ENCODE measurements at regions not wholly inside any gene's neighbourhood (a gene's known extent, or its start where the extent isn't known, plus 50 kb on each side); places are given as distances from the start of the nearest gene placed in this dataset.

DNA sequence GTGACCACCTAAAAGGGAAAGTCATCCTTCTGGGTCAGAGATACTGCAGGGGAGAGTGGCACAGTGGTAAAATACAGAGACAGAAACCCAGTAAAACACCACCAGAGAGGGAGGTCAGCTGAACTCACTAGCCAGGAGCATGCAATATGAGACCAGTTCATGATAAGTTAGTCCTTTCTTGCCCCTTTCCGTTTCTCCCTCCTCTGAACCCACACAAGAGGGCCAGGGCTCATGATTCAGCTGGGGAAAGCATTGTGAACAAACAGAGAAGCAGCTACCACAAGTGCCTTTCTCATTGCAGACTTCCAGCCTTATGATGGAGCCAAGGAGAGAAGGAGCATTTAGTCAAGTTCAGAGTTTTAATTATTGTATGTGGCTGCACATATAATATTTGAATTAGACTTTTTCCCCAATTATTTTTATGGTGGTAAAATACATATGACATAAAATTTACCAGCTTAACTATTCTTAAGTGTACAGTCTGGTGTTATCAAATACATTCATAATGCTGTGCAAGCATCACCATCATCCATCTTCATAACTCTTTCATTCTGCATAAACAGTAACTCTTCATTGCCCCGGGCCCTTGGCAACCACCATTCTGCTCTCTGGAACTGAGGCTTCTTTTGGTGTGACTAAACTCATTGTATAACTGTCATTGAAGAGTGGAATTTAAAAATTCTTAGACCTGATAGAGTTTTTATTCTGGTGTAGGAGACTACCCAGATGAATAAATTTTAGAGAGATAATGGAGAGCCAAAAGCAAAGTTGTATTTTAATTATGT, 114.6 kb downstream of the DDIT4L start:
- H3K27me3 Mint-ChIP-seq (ENCODE audit: low read depth), result no peaks in the 10 kb centered on the region
- no peaks in the 10 kb centered on the region for H3K36me3 Mint-ChIP-seq (ENCODE audit: low read depth)
- H3K27ac Mint-ChIP-seq, result no peak overlapping the region
- H3K4me3 Mint-ChIP-seq, result no peak overlapping the region
- H3K4me1 Mint-ChIP-seq (ENCODE audit: low read depth), result peaks cover 8% of the 10 kb centered on the region
- no peak for DNase-seq (ENCODE audit: low spot score)
- H3K9me3 Mint-ChIP-seq, result peaks cover 5% of the 10 kb centered on the region

DNA sequence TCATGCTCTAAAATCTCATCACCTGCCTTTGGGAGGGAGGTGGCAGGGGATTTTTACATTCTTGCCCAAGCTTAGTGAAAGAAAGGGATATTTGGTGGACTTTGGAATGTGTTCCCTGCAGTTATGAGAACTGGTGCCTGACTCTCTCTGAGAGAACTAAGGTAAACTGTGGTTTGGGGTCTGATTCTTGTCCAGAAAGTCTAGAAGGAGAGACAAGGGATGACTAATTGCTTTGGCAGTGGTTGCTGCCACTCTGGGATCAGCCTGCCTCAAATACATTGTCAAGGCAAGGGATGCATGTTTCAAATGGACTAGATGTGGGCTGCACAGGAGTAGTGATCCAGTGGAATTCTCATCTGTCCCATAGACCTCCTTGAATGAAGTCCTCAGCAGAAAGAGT, 115.2 kb downstream of the DDIT4L start:
- DNase-seq (ENCODE audit: low spot score), result no peak
- Mint-ChIP-seq H3K4me3 (no peak overlapping the region), H3K27ac (no peak overlapping the region), H3K27me3 (ENCODE audit: low read depth) (peaks cover 3% of the 10 kb centered on the region), H3K36me3 (ENCODE audit: low read depth) (no peaks in the 10 kb centered on the region), H3K9me3 (peaks cover 5% of the 10 kb centered on the region), H3K4me1 (ENCODE audit: low read depth) (peaks cover 8% of the 10 kb centered on the region)

DNA sequence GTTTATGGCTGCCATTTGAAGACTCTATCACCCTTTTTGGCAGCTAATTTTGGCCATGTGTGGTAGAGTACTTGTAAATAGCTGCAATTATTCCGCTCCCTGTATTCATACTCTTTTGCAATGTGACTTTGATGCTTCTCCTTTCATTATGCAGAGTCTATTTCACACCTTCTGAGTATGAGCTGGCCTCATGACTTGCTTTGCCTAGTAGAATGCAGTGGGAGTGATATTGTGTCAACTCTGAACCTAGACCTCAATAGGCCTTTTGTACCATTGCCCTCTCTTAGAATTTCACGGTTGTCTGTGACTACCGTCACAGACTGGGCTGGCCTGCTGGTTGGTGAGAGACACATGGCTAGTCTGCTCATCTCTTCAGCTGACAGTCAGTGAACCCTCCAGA, 118.8 kb downstream of the DDIT4L start:
- H3K9me3 Mint-ChIP-seq, result no peaks in the 10 kb centered on the region
- DNase-seq (ENCODE audit: low spot score), result no peak
- no peaks in the 10 kb centered on the region for H3K4me1 Mint-ChIP-seq (ENCODE audit: low read depth)
- H3K27ac Mint-ChIP-seq, result no peak overlapping the region
- H3K4me3 Mint-ChIP-seq, result no peak overlapping the region
- peaks cover 7% of the 10 kb centered on the region for H3K27me3 Mint-ChIP-seq (ENCODE audit: low read depth)
- no peaks in the 10 kb centered on the region for H3K36me3 Mint-ChIP-seq (ENCODE audit: low read depth)

DNA sequence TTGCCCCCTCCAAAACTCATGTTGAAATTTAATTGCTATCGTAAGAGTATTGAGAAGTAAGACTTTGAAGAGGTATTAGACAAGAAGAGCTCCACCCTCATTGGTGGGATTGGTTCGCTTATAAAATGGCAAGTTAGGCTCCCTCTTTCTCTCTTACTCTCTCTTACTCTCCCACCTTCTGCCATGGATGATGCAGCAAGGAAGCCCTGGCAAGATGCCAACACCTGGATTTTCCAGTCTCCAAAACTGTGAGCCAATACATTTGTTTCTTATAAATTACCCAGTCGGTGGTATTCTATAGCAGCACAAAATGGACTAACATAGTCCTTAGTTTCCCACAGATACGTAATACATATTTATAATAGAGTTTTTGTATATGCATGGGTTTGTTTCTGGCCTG, 119.4 kb downstream of the DDIT4L start:
- Mint-ChIP-seq H3K4me1 (ENCODE audit: low read depth) (no peaks in the 10 kb centered on the region), H3K4me3 (no peak overlapping the region)

GRCh38 chr4:100069207-100069606, 119.1 kb upstream of the H2AZ1 start:
- peaks cover 11% of the 10 kb centered on the region for H3K27me3 Mint-ChIP-seq (ENCODE audit: low read depth)

More for the DNA sequence above, 119.4 kb downstream of the DDIT4L start:
- Mint-ChIP-seq H3K9me3 (no peaks in the 10 kb centered on the region), H3K27me3 (ENCODE audit: low read depth) (peaks cover 7% of the 10 kb centered on the region), H3K27ac (no peak overlapping the region), H3K36me3 (ENCODE audit: low read depth) (no peaks in the 10 kb centered on the region)
- no peak for DNase-seq (ENCODE audit: low spot score)

GRCh38 chr4:100067255-100067654, 117.2 kb upstream of the H2AZ1 start:
- Mint-ChIP-seq H3K36me3 (ENCODE audit: low read depth) (no peaks in the 10 kb centered on the region), H3K4me3 (no peak overlapping the region), H3K27ac (no peak overlapping the region), H3K9me3 (no peaks in the 10 kb centered on the region), H3K27me3 (ENCODE audit: low read depth) (peaks cover 11% of the 10 kb centered on the region), H3K4me1 (ENCODE audit: low read depth) (peaks cover 3% of the 10 kb centered on the region)
- no peak for DNase-seq (ENCODE audit: low spot score)

More at GRCh38 chr4:100069207-100069606, 119.1 kb upstream of the H2AZ1 start:
- DNase-seq (ENCODE audit: low spot score), result no peak
- H3K27ac Mint-ChIP-seq, result no peak overlapping the region
- no peak overlapping the region for H3K4me3 Mint-ChIP-seq
- no peaks in the 10 kb centered on the region for H3K4me1 Mint-ChIP-seq (ENCODE audit: low read depth)
- no peaks in the 10 kb centered on the region for H3K9me3 Mint-ChIP-seq
- H3K36me3 Mint-ChIP-seq (ENCODE audit: low read depth), result no peaks in the 10 kb centered on the region

GRCh38 chr4:100063355-100063754, 113.3 kb upstream of the H2AZ1 start:
- DNase-seq (ENCODE audit: low spot score), result no peak
- Mint-ChIP-seq H3K4me3 (no peak overlapping the region), H3K27me3 (ENCODE audit: low read depth) (peaks cover 8% of the 10 kb centered on the region), H3K9me3 (no peaks in the 10 kb centered on the region), H3K4me1 (ENCODE audit: low read depth) (peaks cover 3% of the 10 kb centered on the region), H3K27ac (no peak overlapping the region), H3K36me3 (ENCODE audit: low read depth) (no peaks in the 10 kb centered on the region)

DNA sequence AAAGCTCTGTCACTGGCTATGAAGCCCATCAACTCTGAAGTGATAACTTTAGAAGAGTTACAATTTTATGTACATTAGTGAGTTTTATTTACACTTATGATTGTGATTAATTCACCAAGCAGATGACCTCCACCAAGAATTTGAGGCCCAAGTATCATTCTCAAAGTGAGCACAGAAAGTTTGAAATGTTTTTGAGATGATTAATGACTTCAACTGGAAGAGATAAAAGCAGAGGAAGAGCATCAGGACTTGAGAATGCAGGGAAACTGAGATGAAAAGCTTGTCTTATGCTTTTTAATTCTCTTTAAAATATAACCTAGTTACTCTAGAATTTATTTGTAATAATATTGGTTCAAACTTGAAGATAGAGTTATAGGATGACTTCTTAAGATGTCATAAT, 112.8 kb upstream of the H2AZ1 start:
- peaks cover 8% of the 10 kb centered on the region for H3K27me3 Mint-ChIP-seq (ENCODE audit: low read depth)
- no peak overlapping the region for H3K4me3 Mint-ChIP-seq
- no peak overlapping the region for H3K27ac Mint-ChIP-seq
- H3K36me3 Mint-ChIP-seq (ENCODE audit: low read depth), result no peaks in the 10 kb centered on the region
- no peak for DNase-seq (ENCODE audit: low spot score)
- peaks cover 3% of the 10 kb centered on the region for H3K4me1 Mint-ChIP-seq (ENCODE audit: low read depth)
- H3K9me3 Mint-ChIP-seq, result no peaks in the 10 kb centered on the region

- no peak for DNase-seq (ENCODE audit: low spot score)
- no peaks in the 10 kb centered on the region for H3K9me3 Mint-ChIP-seq
- no peak overlapping the region for H3K27ac Mint-ChIP-seq
- peaks cover 3% of the 10 kb centered on the region for H3K4me1 Mint-ChIP-seq (ENCODE audit: low read depth)
- H3K36me3 Mint-ChIP-seq (ENCODE audit: low read depth), result no peaks in the 10 kb centered on the region
- H3K4me3 Mint-ChIP-seq, result no peak overlapping the region
- peaks cover 8% of the 10 kb centered on the region for H3K27me3 Mint-ChIP-seq (ENCODE audit: low read depth)
Measured at GRCh38 chr4:100061835-100062234, 111.8 kb upstream of the H2AZ1 start.

DNA sequence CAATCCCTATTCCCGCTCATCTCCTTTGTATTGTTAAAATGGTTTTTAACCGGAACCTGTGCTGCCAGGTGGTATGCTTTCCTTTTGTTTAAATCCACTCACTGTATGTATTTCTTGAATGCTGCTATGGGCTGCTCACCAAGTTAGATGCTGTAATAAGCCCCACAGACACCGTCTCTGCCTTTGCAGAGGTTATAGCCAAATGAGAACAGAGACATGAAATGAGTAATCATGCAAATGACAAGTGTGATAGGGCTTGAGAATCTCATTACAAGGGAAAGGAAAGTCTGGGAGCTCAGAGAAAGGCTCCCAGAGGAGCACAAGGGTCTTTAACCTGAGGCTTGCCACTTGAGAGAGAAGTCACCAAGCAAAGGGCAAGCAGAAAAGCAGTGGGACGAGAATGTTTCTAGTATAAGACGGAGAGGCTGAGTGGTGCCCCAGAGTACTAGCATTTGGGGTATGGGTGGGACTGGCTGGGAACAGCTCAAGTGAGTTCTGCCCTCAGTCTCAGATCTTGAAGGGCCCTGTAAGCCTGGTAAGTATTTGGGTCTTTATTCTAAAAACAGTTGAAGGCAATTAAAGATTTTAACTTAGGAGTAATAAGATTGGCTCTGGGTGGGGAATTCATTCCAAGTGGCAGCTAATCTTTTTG, 110.8 kb upstream of the H2AZ1 start:
- no peak for DNase-seq (ENCODE audit: low spot score)
- H3K4me1 Mint-ChIP-seq (ENCODE audit: low read depth), result peaks cover 3% of the 10 kb centered on the region
- peaks cover 8% of the 10 kb centered on the region for H3K27me3 Mint-ChIP-seq (ENCODE audit: low read depth)
- no peaks in the 10 kb centered on the region for H3K36me3 Mint-ChIP-seq (ENCODE audit: low read depth)
- no peak overlapping the region for H3K27ac Mint-ChIP-seq
- H3K9me3 Mint-ChIP-seq, result no peaks in the 10 kb centered on the region
- H3K4me3 Mint-ChIP-seq, result no peak overlapping the region

- H3K27ac Mint-ChIP-seq, result no peak overlapping the region
- H3K9me3 Mint-ChIP-seq, result no peaks in the 10 kb centered on the region
- no peak for DNase-seq (ENCODE audit: low spot score)
- peaks cover 3% of the 10 kb centered on the region for H3K4me1 Mint-ChIP-seq (ENCODE audit: low read depth)
- H3K27me3 Mint-ChIP-seq (ENCODE audit: low read depth), result peaks cover 6% of the 10 kb centered on the region
- H3K4me3 Mint-ChIP-seq, result no peak overlapping the region
- no peaks in the 10 kb centered on the region for H3K36me3 Mint-ChIP-seq (ENCODE audit: low read depth)
Measured at GRCh38 chr4:100059467-100059866, 109.4 kb upstream of the H2AZ1 start.

GRCh38 chr4:100056701-100057100, 106.6 kb upstream of the H2AZ1 start:
- H3K27me3 Mint-ChIP-seq (ENCODE audit: low read depth), result peaks cover 2% of the 10 kb centered on the region
- H3K9me3 Mint-ChIP-seq, result no peaks in the 10 kb centered on the region
- no peaks in the 10 kb centered on the region for H3K4me1 Mint-ChIP-seq (ENCODE audit: low read depth)
- no peak overlapping the region for H3K27ac Mint-ChIP-seq
- no peaks in the 10 kb centered on the region for H3K36me3 Mint-ChIP-seq (ENCODE audit: low read depth)
- no peak overlapping the region for H3K4me3 Mint-ChIP-seq
- no peak for DNase-seq (ENCODE audit: low spot score)

- Mint-ChIP-seq H3K27me3 (ENCODE audit: low read depth) (peaks cover 2% of the 10 kb centered on the region), H3K36me3 (ENCODE audit: low read depth) (no peaks in the 10 kb centered on the region)
- no peak for DNase-seq (ENCODE audit: low spot score)
Measured at GRCh38 chr4:100054071-100054470, 104.0 kb upstream of the H2AZ1 start.

GRCh38 chr4:100049872-100050271, 99.8 kb upstream of the H2AZ1 start:
- Mint-ChIP-seq H3K36me3 (ENCODE audit: low read depth) (no peaks in the 10 kb centered on the region), H3K9me3 (no peaks in the 10 kb centered on the region), H3K27ac (no peak overlapping the region), H3K4me1 (ENCODE audit: low read depth) (no peaks in the 10 kb centered on the region), H3K27me3 (ENCODE audit: low read depth) (peaks cover under 1% of the 10 kb centered on the region), H3K4me3 (no peak overlapping the region)
- no peak for DNase-seq (ENCODE audit: low spot score)

More at GRCh38 chr4:100054071-100054470, 104.0 kb upstream of the H2AZ1 start:
- Mint-ChIP-seq H3K4me3 (no peak overlapping the region), H3K27ac (no peak overlapping the region), H3K9me3 (no peaks in the 10 kb centered on the region), H3K4me1 (ENCODE audit: low read depth) (no peaks in the 10 kb centered on the region)

All from T-helper 2 cell treated with Interferon-gamma antibody and Interleukin-4, amounts not matched to agents 5 μg/mL and 100 μg/mL, for 36 hours (primary cell).